Vagina (tissue), 2 donors: ENCODE measurements at regions not wholly inside any gene's neighbourhood (a gene's known extent, or its start where the extent isn't known, plus 50 kb on each side); places are given as distances from the start of the nearest gene placed in this dataset.
A peak's percentile ranks its signal among the peaks of the same experiment; 100 is the strongest.

Source experiments
- DNase-seq, 2 donors: peaks; one replicate each; pipeline ENCODE4 v3.0.0-alpha.2; 2017; ENCODE audit errors: extremely low spot score in 2 of 2
- H3K27ac ChIP-seq: fragments of 200-600 bp; sonication (generic); one replicate; pipeline ENCODE4 v1.5.1; 2019
- H3K27me3 ChIP-seq: fragments of 200-600 bp; sonication (generic); one replicate; pipeline ENCODE4 v1.5.1; 2019
- H3K36me3 ChIP-seq, 2 donors: fragments of 200-600 bp; sonication (generic); one replicate each; pipeline ENCODE4 v1.5.1; 2017 to 2019
- H3K4me1 ChIP-seq: fragments of 200-600 bp; sonication (generic); one replicate; pipeline ENCODE4 v1.5.1; 2019
- H3K4me3 ChIP-seq, 2 donors: fragments of 200-600 bp; sonication (generic); 1 replicate in 1 of 2; 2 replicates in 1 of 2; pipeline ENCODE4 v1.5.1; 2016 to 2019
- H3K9me3 ChIP-seq: fragments of 200-600 bp; sonication (generic); one replicate; pipeline ENCODE4 v1.5.1; 2019
- POLR2A ChIP-seq, 2 donors: fragments of 450-650 bp; IDR thresholded peaks; one replicate each; pipeline ENCODE4 v1.6.1; 2017; ENCODE audit warnings: antibody characterized with exemption in 2 of 2, mild to moderate bottlenecking in 2 of 2, moderate library complexity in 2 of 2
- POLR2AphosphoS5 ChIP-seq, 2 donors: sonication (generic); formaldehyde crosslinking; IDR thresholded peaks; one replicate each; pipeline ENCODE4 v1.9.0; 2017; ENCODE audit warnings: antibody characterized with exemption in 2 of 2, mild to moderate bottlenecking in 2 of 2, low read depth in 1 of 2; ENCODE audit not compliant: insufficient read depth in 1 of 2
- intact Hi-C: fragments of 100-400 bp; cut with DNase I; formaldehyde crosslinking; loops from one replicate; pipeline ENCODE4 v1.15.1; 2023
- TF ChIP-seq, protein P1 (sequence below), 3 experiments: fragments of 450-650 bp in 2 of 3; fragments of 200-600 bp in 1 of 3; sonication (generic) in 1 of 3; IDR thresholded peaks; one replicate each; pipeline ENCODE4 v1.5.1; 2017 to 2019; ENCODE audit warnings: antibody characterized with exemption in 3 of 3, mild to moderate bottlenecking in 2 of 3, moderate library complexity in 2 of 3

DNA sequence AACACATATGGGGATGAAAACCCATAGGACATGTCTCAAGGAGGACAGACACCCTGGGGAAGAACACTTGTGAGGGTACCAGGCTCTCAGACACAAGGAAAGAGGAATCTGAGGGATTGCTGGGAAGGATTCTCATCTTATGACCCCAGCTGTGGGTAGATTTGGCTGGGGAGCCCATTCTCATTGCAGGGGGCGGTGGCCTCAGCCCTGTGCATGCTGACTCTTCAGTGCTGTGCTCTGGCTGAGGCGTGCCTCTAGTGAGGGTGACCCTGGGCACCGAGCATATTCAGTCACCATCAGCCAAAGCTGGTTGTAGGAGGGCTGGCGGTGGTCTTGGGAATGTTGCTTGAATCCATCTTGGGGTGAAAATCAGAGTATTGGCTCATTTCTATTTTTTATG is 140.7 kb downstream of the TM9SF2 start:
- no peaks in the 10 kb centered on the region for H3K4me1 ChIP-seq
- intact Hi-C loops, result no loop called here
- TF ChIP-seq, protein P1, sequence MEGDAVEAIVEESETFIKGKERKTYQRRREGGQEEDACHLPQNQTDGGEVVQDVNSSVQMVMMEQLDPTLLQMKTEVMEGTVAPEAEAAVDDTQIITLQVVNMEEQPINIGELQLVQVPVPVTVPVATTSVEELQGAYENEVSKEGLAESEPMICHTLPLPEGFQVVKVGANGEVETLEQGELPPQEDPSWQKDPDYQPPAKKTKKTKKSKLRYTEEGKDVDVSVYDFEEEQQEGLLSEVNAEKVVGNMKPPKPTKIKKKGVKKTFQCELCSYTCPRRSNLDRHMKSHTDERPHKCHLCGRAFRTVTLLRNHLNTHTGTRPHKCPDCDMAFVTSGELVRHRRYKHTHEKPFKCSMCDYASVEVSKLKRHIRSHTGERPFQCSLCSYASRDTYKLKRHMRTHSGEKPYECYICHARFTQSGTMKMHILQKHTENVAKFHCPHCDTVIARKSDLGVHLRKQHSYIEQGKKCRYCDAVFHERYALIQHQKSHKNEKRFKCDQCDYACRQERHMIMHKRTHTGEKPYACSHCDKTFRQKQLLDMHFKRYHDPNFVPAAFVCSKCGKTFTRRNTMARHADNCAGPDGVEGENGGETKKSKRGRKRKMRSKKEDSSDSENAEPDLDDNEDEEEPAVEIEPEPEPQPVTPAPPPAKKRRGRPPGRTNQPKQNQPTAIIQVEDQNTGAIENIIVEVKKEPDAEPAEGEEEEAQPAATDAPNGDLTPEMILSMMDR (IDR thresholded peaks at IDR 0.05), result no peak
- TF ChIP-seq POLR2AphosphoS5 (IDR thresholded peaks at IDR 0.05; ENCODE audit: insufficient read depth in 1 of 2, low read depth in 1 of 2), result no peak
- no peak for TF ChIP-seq POLR2A (IDR thresholded peaks at IDR 0.05)

DNA sequence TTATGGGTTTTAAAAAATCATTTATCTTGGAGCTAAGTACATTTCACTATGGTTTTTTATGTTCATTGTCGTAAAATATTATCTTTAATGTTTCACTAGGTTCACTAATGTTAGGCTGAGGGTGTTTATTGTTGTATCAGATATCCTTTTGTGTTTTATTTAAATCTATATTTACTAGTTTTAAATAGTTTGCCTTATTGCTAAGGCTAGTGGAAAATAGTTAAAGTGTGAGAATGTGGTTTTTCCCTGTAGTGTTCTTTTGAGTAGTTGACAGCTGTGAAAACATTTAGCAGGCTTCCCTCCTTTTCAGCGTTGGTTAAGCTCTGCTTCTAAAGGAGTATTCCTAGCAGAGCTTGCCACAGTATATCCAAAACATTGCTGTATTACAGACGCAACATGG is 139.0 kb downstream of the TM9SF2 start:
- no peak overlapping the region for H3K4me3 ChIP-seq
- no peak overlapping the region for H3K27ac ChIP-seq
- no peaks in the 10 kb centered on the region for H3K4me1 ChIP-seq
- H3K36me3 ChIP-seq, result no peaks in the 10 kb centered on the region
- TF ChIP-seq POLR2A (IDR thresholded peaks at IDR 0.05) (no peak), POLR2AphosphoS5 (IDR thresholded peaks at IDR 0.05; ENCODE audit: insufficient read depth in 1 of 2, low read depth in 1 of 2) (no peak)
- TF ChIP-seq, protein P1 (IDR thresholded peaks at IDR 0.05), result no peak
- H3K9me3 ChIP-seq, result no peaks in the 10 kb centered on the region
- intact Hi-C loops, result no loop called here
- no peak for DNase-seq
- H3K27me3 ChIP-seq, result no peaks in the 10 kb centered on the region

More for the DNA sequence above, 140.7 kb downstream of the TM9SF2 start:
- DNase-seq, result no peak
- Histone ChIP-seq H3K27me3 (no peaks in the 10 kb centered on the region), H3K4me3 (no peak overlapping the region), H3K27ac (no peak overlapping the region), H3K9me3 (no peaks in the 10 kb centered on the region), H3K36me3 (no peaks in the 10 kb centered on the region)

DNA sequence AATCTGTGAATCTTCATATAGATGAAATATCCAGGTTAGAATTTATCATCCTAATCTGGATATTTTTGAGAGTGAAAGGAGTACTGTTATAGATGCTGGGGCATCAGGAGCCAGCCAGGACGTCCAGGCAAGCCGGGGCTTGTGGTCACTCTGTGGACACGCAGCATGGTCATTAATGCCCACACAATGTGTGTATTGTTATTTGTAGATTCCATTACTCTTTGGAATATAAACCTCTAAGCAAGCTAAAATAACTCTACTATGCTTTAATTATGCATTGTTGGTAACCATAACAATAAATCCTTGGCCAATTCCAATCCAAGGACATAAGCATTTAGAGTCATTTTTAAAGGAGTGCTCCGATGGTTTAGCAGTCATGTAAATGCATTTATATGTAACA is 137.9 kb downstream of the TM9SF2 start:
- Histone ChIP-seq H3K9me3 (no peaks in the 10 kb centered on the region), H3K4me1 (no peaks in the 10 kb centered on the region), H3K36me3 (no peaks in the 10 kb centered on the region), H3K27ac (no peak overlapping the region), H3K27me3 (no peaks in the 10 kb centered on the region), H3K4me3 (no peak overlapping the region)
- TF ChIP-seq POLR2AphosphoS5 (IDR thresholded peaks at IDR 0.05; ENCODE audit: insufficient read depth in 1 of 2, low read depth in 1 of 2), result no peak
- TF ChIP-seq, protein P1 (IDR thresholded peaks at IDR 0.05), result no peak
- intact Hi-C loops, result no loop called here
- peak in 1 of 2 donors; percentile 22 for DNase-seq

DNA sequence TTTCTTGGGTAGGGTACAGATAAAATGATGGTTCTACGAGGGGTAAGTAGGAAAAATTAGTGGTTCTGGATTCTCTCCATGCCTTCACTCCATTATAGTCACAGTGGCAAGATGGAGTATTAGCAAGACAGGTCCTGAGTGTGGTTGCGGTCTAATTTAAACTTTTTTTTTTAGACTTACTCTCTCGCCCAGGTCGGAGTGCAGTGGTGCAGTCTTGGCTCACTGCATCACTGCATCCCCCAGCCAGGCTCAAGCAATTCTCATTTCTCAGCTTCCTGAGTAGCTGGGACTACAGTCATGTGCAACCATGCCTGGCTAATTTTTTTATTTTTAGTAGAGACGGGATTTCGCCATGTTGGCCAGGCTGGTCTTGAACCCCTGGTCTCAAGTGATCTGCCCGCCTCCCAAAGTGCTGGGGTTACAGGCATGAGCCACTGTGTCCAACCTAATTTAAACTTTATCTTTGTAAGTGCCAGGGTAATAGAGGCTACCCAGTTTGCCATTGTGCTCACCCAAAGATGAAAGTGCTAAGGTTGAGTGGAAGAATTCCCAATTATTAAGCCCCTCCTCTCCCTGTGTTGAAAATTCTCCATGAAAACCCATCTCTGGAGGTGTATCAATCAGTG is 135.6 kb downstream of the TM9SF2 start:
- no peaks in the 10 kb centered on the region for H3K27me3 ChIP-seq
- H3K4me3 ChIP-seq, result no peak overlapping the region
- H3K9me3 ChIP-seq, result no peaks in the 10 kb centered on the region
- H3K4me1 ChIP-seq, result no peaks in the 10 kb centered on the region
- TF ChIP-seq POLR2AphosphoS5 (IDR thresholded peaks at IDR 0.05; ENCODE audit: insufficient read depth in 1 of 2, low read depth in 1 of 2) (no peak), POLR2A (IDR thresholded peaks at IDR 0.05) (no peak)
- TF ChIP-seq, protein P1 (IDR thresholded peaks at IDR 0.05), result no peak
- intact Hi-C loops, result no loop called here
- DNase-seq, result no peak
- H3K27ac ChIP-seq, result no peak overlapping the region
- no peaks in the 10 kb centered on the region for H3K36me3 ChIP-seq

DNA sequence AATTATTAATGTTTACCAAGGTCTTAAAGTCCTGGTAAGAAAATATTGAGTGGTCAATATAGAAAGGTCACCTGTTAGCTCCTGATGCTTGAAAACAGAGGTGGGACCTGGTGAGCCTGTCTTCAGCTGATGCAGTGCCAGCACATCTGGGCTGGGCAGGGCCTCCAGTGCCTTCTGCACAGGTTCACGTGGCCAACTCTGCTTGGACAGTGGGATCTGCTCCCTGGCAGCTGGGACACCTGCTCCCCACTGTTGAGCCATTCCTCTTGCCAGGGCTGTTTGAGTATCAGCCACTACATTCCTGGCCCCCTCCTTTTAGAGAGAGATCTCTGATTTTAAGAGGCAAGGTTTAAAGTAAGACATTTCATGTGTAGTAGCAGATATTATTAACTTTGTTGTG is 135.0 kb downstream of the TM9SF2 start:
- Histone ChIP-seq H3K27me3 (no peaks in the 10 kb centered on the region), H3K4me3 (no peak overlapping the region), H3K9me3 (no peaks in the 10 kb centered on the region), H3K27ac (no peak overlapping the region), H3K4me1 (no peaks in the 10 kb centered on the region), H3K36me3 (no peaks in the 10 kb centered on the region)
- TF ChIP-seq, protein P1 (IDR thresholded peaks at IDR 0.05), result no peak
- TF ChIP-seq POLR2AphosphoS5 (IDR thresholded peaks at IDR 0.05; ENCODE audit: insufficient read depth in 1 of 2, low read depth in 1 of 2) (no peak), POLR2A (IDR thresholded peaks at IDR 0.05) (no peak)
- intact Hi-C loops, result no loop called here
- DNase-seq, result peak in 1 of 2 donors; percentile 71
